ENCODE measurements at regions not wholly inside any gene's neighbourhood (a gene's known extent, or its start where the extent isn't known, plus 50 kb on each side); places are given as distances from the start of the nearest gene placed in this dataset.

DNA sequence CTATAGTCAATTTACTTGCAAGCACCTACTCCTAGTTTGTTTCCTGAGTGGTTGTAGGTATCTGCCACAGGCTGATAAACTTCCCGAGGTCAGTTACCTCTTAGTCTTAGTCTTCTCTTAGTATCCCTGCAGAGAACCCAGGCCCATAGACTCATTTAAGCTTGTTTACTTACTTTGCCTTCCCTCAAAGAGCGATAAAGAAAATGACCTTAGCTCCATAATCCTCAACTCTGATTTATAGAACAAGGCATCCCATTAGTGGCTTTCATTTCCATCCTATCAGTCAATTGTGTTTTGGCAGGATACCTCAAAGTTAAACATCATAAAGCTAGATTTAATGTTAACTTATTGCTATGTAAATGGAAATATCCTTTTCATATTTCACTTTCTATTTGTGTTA, 119.7 kb downstream of the UCHL5 start:
- TF ChIP-seq CTCF (IDR thresholded peaks at IDR 0.05) = no peak
- no peak for TF ChIP-seq EP300 (IDR thresholded peaks at IDR 0.05)
- no peak for TF ChIP-seq POLR2AphosphoS5 (IDR thresholded peaks at IDR 0.05)
- TF ChIP-seq POLR2A (IDR thresholded peaks at IDR 0.05) = no peak

All from sigmoid colon (tissue), 4 donors.